COR-L47 (cell line): ENCODE measurements at regions not wholly inside any gene's neighbourhood (a gene's known extent, or its start where the extent isn't known, plus 50 kb on each side); places are given as distances from the start of the nearest gene placed in this dataset.
"Not testable (repeated sequence)": the region's sequence is repeated elsewhere in the genome, so short reads cannot be mapped to it uniquely, and the experiment has no call there.

Experiments used
- DNase-seq: peaks from one replicate; lab custom pipeline; 2025; lab: John Stamatoyannopoulos, UW

DNA sequence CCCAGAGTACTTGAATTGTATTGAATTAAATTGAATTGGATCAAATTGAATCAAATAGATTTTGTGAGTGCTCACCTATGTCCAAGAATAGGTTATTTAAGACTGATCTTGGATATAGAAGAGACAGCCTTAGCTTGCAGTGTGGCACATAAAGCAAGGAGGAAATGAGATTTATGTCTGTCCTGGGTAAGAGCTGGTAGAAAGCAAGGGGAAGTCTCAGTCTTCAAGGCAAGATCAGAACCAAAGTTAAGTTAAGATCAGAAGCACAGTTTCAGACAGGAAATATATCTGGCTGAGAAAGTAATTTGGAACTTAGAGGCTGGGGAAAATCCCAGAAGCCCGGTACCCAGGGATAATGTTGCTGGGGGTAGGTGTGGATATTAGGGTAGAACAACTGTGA, 244.4 kb upstream of the ARPP21 start:
- no peak for DNase-seq

GRCh38 chr3:35401671-35402070, 237.7 kb upstream of the ARPP21 start:
- DNase-seq, result no peak

DNA sequence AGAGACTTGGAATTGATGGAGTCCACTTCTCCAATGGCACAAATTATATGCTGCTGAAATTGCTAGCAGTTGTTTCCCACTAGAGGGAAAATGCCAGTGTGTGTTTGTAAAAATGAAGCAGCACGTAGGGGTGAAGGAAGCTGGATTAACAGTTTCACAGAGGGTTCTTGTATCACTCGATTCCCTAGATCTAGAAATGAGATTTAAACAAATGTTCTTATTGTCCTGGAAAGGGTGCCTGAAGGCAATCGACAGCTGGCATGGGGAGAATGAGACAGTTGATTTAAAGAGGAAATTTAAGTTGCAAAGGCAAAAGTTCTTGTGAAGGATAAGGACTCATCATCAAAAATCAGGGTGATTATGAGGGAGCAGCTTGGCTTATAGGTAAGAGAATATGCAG, 234.8 kb upstream of the ARPP21 start:
- DNase-seq, result no peak

- DNase-seq, result no peak
Measured at GRCh38 chr3:35408882-35409281, 230.4 kb upstream of the ARPP21 start.

DNA sequence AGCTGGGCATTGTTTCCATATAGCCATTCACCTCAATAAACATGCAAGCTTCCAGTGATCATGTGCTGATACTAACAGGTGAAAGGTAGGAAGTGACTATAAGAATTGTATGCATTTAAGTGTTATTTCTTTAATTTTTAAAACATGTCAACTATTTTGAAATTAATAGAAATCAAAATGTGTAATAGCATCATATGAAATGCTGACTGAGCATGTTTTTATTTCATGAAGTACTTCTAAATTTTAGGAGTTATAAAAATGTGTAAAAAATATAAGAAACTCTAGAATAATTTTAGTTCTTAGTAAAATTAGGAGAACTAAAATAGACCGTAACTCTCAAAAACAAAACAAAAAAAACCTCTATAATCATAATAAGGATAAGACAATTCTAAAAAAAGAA, 229.3 kb upstream of the ARPP21 start:
- no peak for DNase-seq

DNA sequence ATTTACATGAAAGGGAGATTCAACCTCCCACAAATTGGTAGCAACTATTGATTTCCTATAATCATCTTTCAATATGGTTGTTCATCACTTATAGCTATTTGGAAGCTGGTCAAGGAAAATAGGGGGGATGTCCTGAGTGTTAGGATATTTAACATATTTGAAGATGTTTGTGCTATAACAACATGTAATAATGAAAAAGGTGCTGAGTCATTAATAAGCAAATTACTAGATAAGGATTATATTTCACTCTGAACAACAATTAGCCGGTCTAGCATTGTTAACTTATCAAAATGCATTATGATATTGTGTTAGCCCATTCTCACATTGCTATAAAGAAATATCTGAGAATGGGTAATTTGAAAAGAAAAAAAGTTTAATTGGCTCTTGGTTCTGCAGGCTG, 225.8 kb upstream of the ARPP21 start:
- DNase-seq, result no peak

DNA sequence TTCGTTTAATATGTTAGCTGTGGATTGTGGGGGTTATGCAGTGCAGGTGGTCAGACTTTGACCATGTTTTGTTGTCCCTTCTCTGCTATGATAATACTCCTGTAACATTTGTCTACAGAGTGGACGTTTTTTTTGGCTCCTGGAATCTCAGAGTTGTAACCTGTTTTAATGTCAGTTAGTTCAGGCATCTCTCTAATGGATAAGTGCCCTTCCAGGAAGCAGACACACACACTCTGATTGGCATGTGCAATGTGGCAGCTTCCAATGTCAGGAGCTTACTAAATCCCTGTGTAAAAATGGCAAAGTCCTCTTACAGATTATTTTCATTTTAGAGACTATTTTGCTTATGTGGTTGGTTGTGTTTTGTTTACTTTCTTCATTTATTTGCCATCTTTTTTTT, 222.2 kb upstream of the ARPP21 start:
- DNase-seq, result no peak

DNA sequence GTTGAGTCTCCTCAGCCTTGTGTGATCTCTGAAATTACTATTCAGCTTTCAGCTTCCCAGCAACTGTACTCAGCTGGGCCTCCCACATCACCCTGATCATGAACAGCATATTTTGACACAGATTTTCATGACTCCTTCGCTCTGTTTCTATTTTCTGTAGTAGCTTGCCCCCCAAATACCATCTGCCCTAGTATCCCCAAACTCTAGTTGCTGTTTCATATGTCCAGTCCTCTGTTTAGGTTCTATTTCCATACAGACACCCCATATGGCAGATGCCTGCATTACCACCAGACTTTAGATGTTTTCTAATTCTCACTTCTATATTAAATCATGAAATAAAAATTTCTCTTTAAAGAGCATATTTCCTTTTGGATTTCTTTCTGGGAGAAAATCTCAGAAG, 217.2 kb upstream of the ARPP21 start:
- DNase-seq, result no peak

DNA sequence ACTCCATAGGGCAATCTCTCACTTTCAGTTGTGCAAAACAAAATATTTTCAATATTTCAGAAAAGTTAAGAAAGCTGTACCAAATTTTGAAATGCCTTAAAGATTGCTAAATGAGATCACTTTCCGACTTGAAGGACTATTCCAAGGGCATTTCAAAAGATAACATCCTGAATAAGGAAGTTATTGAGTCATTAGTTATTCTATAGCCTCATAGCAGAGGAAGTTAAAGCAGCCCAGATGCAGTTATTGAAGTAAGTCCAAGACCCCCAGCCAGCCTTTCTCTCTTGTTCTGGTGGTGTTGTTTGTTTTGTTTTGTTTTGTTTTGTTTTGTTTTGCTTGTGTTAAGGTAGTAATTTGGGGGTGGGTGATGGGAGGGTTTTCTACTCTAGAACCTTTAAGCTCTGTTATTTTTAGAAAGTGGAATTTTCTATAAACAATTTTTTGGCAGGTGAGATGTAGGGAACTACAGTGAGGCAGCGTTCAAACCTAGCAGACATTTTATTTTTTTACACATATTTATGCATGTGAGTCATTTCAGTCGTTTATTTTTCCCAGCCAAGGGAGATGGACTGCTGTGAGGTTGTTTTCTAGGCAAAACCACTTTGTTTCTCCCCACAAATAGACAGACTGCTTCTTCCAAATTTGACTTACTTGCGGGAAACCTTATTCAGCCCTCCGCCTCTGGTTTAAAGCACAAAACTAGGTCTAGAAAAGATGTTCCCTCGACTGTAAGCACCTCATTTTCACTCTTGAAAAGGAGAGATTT, 216.3 kb upstream of the ARPP21 start:
- no peak for DNase-seq

DNA sequence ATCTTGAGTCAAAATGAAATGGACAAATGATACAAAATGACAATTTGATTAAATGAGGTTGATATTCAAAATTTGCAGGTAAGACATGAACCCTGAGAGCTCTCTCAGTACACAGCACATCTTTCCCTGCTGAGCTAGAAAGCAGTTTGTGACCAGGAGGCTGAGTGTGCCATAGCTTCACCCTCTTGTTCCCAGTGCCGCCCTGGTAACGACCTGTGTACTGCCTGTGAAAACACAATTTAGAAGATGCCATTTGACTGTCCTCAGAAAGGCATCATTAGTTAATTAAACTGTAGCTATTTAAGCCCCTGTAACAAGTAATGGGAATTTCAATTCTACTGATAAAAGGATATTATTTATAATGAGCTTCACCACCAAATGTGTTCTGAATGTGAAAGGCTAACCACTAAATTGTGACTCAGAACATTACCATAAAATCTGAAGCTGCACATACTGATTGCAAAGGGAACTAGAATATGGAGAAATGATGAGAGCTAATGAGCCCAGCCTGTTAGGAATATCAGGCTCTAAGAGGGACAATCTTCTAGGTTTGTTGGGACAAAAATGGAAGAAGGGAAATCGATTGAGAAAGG, 212.9 kb upstream of the ARPP21 start:
- no peak for DNase-seq

GRCh38 chr3:35437381-35437780, 201.9 kb upstream of the ARPP21 start:
- no peak for DNase-seq

- DNase-seq, result no peak
Measured at GRCh38 chr3:35438101-35438500, 201.2 kb upstream of the ARPP21 start.

DNA sequence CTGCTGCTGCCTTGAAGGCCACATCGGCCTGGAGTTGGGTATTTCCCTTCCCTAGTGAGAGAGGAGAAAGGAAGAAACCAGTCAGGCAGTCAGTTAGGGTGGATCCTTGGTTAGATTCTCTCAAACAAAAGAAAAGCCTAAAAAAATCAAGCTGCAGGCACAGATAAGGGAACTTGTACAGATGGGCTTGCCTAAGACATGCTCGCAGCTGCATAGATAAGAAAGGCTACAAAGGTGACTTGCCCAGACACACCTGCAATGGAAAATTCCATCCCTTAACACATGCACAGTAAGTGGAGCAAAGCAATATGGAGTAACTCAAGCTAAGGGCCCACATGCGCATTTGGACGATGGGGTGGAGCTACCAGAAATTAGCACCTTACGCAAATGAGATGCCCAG, 199.7 kb upstream of the ARPP21 start:
- no peak for DNase-seq

- no peak for DNase-seq
Measured at GRCh38 chr3:35440826-35441225, 198.5 kb upstream of the ARPP21 start.

GRCh38 chr3:35446896-35447295, 192.4 kb upstream of the ARPP21 start:
- DNase-seq, result no peak

GRCh38 chr3:35448121-35448520, 191.2 kb upstream of the ARPP21 start:
- no peak for DNase-seq

GRCh38 chr3:35448681-35449080, 190.6 kb upstream of the ARPP21 start:
- DNase-seq, result no peak

GRCh38 chr3:35454819-35455218, 184.5 kb upstream of the ARPP21 start:
- DNase-seq, result not testable (repeated sequence)

DNA sequence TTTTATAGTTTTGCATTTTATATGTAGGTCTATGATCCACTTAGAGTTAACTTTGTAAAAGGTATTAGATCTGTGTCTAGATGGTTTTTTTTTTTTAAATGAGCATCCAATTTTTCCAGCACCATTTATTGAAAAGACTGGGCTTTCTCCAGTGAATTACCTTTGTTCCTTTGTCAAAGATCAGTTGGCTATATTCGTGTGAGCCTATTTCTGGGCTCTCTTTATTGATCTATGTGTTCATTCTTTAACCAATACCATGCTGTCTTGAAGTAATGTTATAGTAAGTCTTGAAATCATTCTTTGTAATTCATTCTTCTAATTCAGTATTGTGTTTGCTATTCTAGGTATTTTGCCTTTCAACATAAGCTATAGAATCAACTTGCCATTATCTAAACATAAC, 165.4 kb upstream of the ARPP21 start:
- no peak for DNase-seq

DNA sequence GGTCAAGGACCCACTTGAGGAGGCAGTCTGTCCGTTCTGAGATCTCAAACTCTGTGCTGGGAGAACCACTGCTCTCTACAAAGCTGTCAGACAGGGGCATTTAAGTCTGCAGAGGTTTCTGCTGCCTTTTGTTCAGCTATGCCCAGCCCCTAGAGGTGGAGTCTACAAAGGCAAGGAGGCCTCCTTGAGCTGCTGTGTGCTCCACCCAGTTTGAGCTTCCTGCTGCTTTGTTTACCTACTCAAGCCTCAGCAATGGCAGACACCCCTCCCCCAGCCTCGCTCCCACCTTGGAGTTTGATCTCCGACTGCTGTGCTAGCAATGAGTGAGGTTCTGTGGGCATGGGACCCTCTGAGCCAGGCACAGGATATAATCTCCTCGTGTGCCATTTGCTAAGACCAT, 156.8 kb upstream of the ARPP21 start:
- DNase-seq, result not testable (repeated sequence)

GRCh38 chr3:35483131-35483530, 156.2 kb upstream of the ARPP21 start:
- DNase-seq, result no peak

DNA sequence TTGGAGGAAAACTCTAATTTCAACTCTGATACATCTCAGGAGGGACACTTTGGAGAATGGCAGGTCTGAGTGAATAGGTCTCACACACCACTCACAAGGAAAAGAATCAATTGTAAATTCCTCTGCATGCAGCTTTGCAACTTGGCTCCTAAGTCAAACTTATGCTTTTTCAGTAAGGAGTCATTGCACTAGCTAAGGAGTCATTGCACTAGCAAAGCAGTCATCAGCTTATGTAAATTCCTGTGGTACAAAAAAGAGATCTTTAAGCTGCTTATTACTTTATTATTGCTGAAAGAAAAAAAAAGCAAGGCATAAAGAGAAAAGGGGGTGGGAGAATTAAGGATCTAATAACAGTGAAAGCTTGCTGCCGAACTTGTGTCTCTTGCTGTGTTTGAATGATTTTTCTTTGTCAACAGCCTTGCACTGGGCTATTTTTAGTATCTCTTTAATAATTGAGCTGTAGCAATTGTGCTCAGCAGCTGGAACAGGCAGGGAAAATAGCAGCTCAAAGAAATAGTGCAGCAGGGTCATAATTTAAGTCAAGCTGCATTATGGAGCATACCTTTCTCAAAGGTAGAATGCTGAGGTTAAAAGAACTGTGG, 154.3 kb upstream of the ARPP21 start:
- DNase-seq, result no peak

GRCh38 chr3:35486295-35486694, 153.0 kb upstream of the ARPP21 start:
- DNase-seq, result no peak

- no peak for DNase-seq
Measured at GRCh38 chr3:35487376-35487775, 151.9 kb upstream of the ARPP21 start.
